ENCODE measurements at regions not wholly inside any gene's neighbourhood (a gene's known extent, or its start where the extent isn't known, plus 50 kb on each side); places are given as distances from the start of the nearest gene placed in this dataset.

DNA sequence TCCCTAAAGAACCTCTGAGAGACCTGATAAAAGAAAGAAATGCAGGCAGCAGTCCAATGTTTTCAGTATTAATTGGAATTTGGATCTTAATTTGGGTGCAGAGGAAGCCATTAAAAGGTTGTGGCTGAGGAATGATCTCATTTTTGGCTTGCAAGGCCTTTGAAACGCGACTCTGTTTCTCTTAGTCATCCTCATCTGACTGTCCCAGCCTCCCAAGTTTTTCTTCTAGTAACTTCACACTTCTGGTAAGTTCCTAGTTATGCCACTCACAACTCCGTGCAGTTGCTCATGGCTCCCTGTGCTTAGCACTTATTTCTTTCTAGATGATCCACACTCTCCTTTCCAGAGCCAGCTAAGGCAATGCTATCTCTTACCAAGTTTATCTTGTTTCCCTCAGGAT lies 147.4 kb upstream of the USP24 start:
- Histone ChIP-seq H3K27ac (ENCODE audit: low read depth, low read length) (peak overlapping the region; percentile 22), H3K9me3 (ENCODE audit: control insufficient read depth, insufficient read depth, low read length) (0 out of 2 replicates have a peak, but pooled peaks cover 2% of the 10 kb centered on the region), H3K4me3 (ENCODE audit: low read depth, low read length) (no peak overlapping the region), H3K27me3 (ENCODE audit: control insufficient read depth, insufficient read depth, low read length) (no peaks in the 10 kb centered on the region)
- TF ChIP-seq, protein P1, sequence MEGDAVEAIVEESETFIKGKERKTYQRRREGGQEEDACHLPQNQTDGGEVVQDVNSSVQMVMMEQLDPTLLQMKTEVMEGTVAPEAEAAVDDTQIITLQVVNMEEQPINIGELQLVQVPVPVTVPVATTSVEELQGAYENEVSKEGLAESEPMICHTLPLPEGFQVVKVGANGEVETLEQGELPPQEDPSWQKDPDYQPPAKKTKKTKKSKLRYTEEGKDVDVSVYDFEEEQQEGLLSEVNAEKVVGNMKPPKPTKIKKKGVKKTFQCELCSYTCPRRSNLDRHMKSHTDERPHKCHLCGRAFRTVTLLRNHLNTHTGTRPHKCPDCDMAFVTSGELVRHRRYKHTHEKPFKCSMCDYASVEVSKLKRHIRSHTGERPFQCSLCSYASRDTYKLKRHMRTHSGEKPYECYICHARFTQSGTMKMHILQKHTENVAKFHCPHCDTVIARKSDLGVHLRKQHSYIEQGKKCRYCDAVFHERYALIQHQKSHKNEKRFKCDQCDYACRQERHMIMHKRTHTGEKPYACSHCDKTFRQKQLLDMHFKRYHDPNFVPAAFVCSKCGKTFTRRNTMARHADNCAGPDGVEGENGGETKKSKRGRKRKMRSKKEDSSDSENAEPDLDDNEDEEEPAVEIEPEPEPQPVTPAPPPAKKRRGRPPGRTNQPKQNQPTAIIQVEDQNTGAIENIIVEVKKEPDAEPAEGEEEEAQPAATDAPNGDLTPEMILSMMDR (IDR thresholded peaks at IDR 0.05; ENCODE audit: low read depth, low read length) = no peak
- POLR2A ChIA-PET = no interaction called here
- peak; percentile 10 for DNase-seq (ENCODE audit: low read depth, low spot score)
- CTCF ChIA-PET = interaction anchor here (3.0 kb wide), 1 partner anchor 13 kb away, joined by 13 read pairs; no protein-coding TSS in a partner anchor

- POLR2A ChIA-PET = no interaction called here
- DNase-seq (ENCODE audit: low read depth, low spot score) = no peak
- H3K27ac ChIP-seq (ENCODE audit: low read depth, low read length) = no peak overlapping the region
- H3K9me3 ChIP-seq (ENCODE audit: control insufficient read depth, insufficient read depth, low read length) = no peaks in the 10 kb centered on the region
- no peaks in the 10 kb centered on the region for H3K27me3 ChIP-seq (ENCODE audit: control insufficient read depth, insufficient read depth, low read length)
- CTCF ChIA-PET = interaction anchor here (0.6 to 3.6 kb wide), 5 partner anchors 16 to 1225 kb away, joined by 3 to 16 read pairs (median 3); no protein-coding TSS in a partner anchor
- TF ChIP-seq, protein P1 (IDR thresholded peaks at IDR 0.05; ENCODE audit: low read depth, low read length) = no peak
- H3K4me3 ChIP-seq (ENCODE audit: low read depth, low read length) = no peak overlapping the region
These were observed 144.4 kb upstream of the USP24 start for GRCh38 chr1:55359611-55360010.

DNA sequence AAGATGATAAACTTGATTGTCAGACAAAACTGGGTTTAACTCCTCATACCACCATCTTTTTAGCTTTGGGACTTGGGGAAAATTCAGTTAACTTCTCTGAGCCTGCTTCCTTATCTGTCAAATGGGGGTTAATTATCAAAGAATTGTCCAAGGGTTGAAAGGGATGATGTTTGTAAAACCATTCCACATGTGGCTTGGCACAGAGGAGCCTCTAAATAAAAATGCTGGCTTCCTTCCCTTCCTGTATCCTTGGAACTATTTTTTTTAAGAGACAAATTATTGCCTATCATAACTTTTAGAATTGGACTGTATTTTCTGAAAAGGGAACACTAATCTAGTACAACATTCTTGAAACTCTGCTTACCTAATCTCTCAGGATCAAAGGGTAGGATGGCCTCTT lies 143.4 kb upstream of the USP24 start:
- ChIA-PET POLR2A (no interaction called here), CTCF (interaction anchor here (3.1 to 3.6 kb wide), 2 partner anchors 17 to 21 kb away, joined by 12 to 16 read pairs; no protein-coding TSS in a partner anchor)
- H3K4me3 ChIP-seq (ENCODE audit: low read depth, low read length) = no peak overlapping the region
- no peak overlapping the region for H3K27ac ChIP-seq (ENCODE audit: low read depth, low read length)
- TF ChIP-seq, protein P1 (IDR thresholded peaks at IDR 0.05; ENCODE audit: low read depth, low read length) = no peak
- no peaks in the 10 kb centered on the region for H3K27me3 ChIP-seq (ENCODE audit: control insufficient read depth, insufficient read depth, low read length)
- no peak for DNase-seq (ENCODE audit: low read depth, low spot score)
- no peaks in the 10 kb centered on the region for H3K9me3 ChIP-seq (ENCODE audit: control insufficient read depth, insufficient read depth, low read length)

GRCh38 chr1:55355549-55355948 lies 140.4 kb upstream of the USP24 start:
- no peaks in the 10 kb centered on the region for H3K27me3 ChIP-seq (ENCODE audit: control insufficient read depth, insufficient read depth, low read length)
- no peak for DNase-seq (ENCODE audit: low read depth, low spot score)
- H3K9me3 ChIP-seq (ENCODE audit: control insufficient read depth, insufficient read depth, low read length) = no peaks in the 10 kb centered on the region
- POLR2A ChIA-PET = no interaction called here
- H3K27ac ChIP-seq (ENCODE audit: low read depth, low read length) = no peak overlapping the region
- H3K4me3 ChIP-seq (ENCODE audit: low read depth, low read length) = no peak overlapping the region
- CTCF ChIA-PET = no interaction called here
- TF ChIP-seq, protein P1 (IDR thresholded peaks at IDR 0.05; ENCODE audit: low read depth, low read length) = no peak

DNA sequence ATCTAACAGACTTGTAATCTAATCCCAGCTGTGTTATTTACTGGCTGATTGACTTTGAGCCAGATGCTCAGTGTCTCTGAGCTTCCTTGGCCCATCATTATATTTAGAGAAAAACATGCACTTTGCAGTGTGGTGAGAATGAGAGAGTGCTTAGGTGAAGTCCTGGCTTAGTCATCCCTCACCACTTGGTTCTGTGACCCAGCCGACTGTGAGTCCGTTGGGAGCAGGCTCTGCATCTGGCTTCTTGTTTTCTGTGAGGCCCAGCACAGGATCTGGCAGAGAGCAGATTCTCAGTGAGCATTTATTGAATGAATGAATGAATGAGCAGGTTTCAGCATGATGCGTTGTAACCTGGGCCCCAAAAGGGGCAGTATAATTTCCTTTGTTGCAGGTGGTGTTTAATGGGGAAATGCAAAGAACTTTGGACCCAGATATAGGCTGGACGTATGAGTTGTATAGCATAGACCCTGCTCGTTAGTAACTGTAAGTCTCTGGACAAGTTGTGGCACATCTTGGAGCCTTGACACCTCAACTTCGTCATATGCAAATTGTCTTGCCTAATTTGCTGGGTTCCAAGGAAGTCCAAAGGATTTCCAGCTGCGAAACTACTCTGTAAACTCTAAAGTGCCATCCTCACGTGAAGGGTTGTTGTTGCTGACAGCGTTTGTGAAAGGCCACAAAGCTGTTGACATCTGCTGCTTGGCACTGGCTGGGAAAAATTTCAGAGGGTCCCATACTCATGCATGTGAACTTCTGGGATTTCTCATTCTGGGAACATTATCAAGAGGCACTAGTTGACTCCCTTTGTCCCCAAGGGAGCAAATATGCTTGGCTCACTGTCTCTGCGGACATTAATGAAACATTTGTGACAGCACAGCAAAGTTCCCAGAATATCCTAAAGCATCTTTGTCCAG lies 138.8 kb upstream of the USP24 start:
- ChIA-PET POLR2A (no interaction called here), CTCF (interaction anchor here (1.9 to 2.2 kb wide), 2 partner anchors 16 to 22 kb away, joined by 6 to 8 read pairs; no protein-coding TSS in a partner anchor)
- H3K9me3 ChIP-seq (ENCODE audit: control insufficient read depth, insufficient read depth, low read length) = no peaks in the 10 kb centered on the region
- no peak overlapping the region for H3K27ac ChIP-seq (ENCODE audit: low read depth, low read length)
- TF ChIP-seq, protein P1 (IDR thresholded peaks at IDR 0.05; ENCODE audit: low read depth, low read length) = no peak
- no peak for DNase-seq (ENCODE audit: low read depth, low spot score)
- no peaks in the 10 kb centered on the region for H3K27me3 ChIP-seq (ENCODE audit: control insufficient read depth, insufficient read depth, low read length)
- no peak overlapping the region for H3K4me3 ChIP-seq (ENCODE audit: low read depth, low read length)
